ENCODE measurements at regions not wholly inside any gene's neighbourhood (a gene's known extent, or its start where the extent isn't known, plus 50 kb on each side); places are given as distances from the start of the nearest gene placed in this dataset.

DNA sequence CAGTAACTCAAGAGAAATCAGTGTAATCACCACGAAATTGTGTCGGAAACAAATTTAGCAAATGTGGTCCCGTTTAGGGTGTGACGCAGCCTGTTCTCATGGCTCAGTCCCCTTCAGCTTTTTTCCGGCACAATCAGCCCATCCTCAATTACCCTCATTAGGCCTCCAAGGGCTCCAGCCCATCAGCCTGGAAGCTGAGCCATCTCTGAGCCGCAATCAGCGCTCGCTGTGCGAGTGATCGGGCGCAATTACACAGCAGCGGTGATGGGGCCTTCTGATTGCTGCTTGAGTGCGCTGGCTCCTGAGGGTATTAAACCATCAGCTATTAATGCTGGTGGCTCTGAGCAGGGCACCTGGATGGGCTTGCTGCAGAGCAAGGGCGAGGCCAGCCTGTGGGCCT lies 55.6 kb downstream of the PLXNA1 start:
- TF ChIP-seq EZH2 (IDR thresholded peaks at IDR 0.05; ENCODE audit: borderline replicate concordance, low read depth, low read length, poor library complexity, severe bottlenecking) (no peak), CTCF (conservative IDR thresholded peaks at IDR 0.05; ENCODE audit: low read depth, low read length) (no peak)
